T47D (cell line): ENCODE measurements at regions not wholly inside any gene's neighbourhood (a gene's known extent, or its start where the extent isn't known, plus 50 kb on each side); places are given as distances from the start of the nearest gene placed in this dataset.
A peak's percentile ranks its signal among the peaks of the same experiment; 100 is the strongest.
"Not testable (repeated sequence)": the region's sequence is repeated elsewhere in the genome, so short reads cannot be mapped to it uniquely, and the experiment has no call there.

Experiments used
- DNase-seq, 2 experiments: peaks; one replicate each; pipeline versions ENCODE4 v3.0.0 to v3.0.0-alpha.2; 2011 to 2012; ENCODE audit warnings: low read depth in 1 of 2, low spot score in 1 of 2
- JUND ChIP-seq: IDR thresholded peaks from 2 replicates; pipeline ENCODE4 v1.6.1; 2012; ENCODE audit warnings: low read depth
- in situ Hi-C: cut with HindIII; loops from 2 replicates; pipeline ENCODE4 v1.10.0; 2016; ENCODE audit warnings: low sequenced_read_pairs, low pct_unique_long_range_greater_than_20kb

GRCh38 chr10:21401196-21401595, 124.3 kb downstream of the SKIDA1 start:
- in situ Hi-C loops, result no loop called here
- DNase-seq, result no peak
- TF ChIP-seq JUND, result no peak

GRCh38 chr10:21399392-21400035, 126.0 kb downstream of the SKIDA1 start:
- peak in 1 of 2 experiments; percentile 52 for DNase-seq
- in situ Hi-C loops, result no loop called here
- TF ChIP-seq JUND, result no peak

- TF ChIP-seq JUND, result no peak
- in situ Hi-C loops, result no loop called here
- no peak for DNase-seq
These were observed 126.8 kb downstream of the SKIDA1 start for GRCh38 chr10:21398563-21399231.

- no peak for TF ChIP-seq JUND
- in situ Hi-C loops, result no loop called here
- no peak for DNase-seq
These were observed 128.6 kb downstream of the SKIDA1 start for GRCh38 chr10:21396889-21397288.

- TF ChIP-seq JUND, result no peak
- in situ Hi-C loops, result no loop called here
- no peak for DNase-seq
These were observed 131.6 kb downstream of the SKIDA1 start for GRCh38 chr10:21393931-21394330.

- no peak for TF ChIP-seq JUND
- in situ Hi-C loops, result no loop called here
- no peak for DNase-seq
These were observed 136.9 kb downstream of the SKIDA1 start for GRCh38 chr10:21388589-21388988.

- no peak for DNase-seq
- in situ Hi-C loops, result no loop called here
- no peak for TF ChIP-seq JUND
These were observed 137.6 kb downstream of the SKIDA1 start for GRCh38 chr10:21387868-21388267.

GRCh38 chr10:21385996-21386585, 139.4 kb downstream of the SKIDA1 start:
- no peak for TF ChIP-seq JUND
- in situ Hi-C loops, result no loop called here
- no peak for DNase-seq

- no peak for DNase-seq
- in situ Hi-C loops, result no loop called here
- no peak for TF ChIP-seq JUND
These were observed 139.9 kb downstream of the SKIDA1 start for GRCh38 chr10:21385536-21385935.

- TF ChIP-seq JUND, result no peak
- in situ Hi-C loops, result no loop called here
- no peak for DNase-seq
These were observed 146.3 kb downstream of the SKIDA1 start for GRCh38 chr10:21379143-21379542.

- in situ Hi-C loops, result not testable (repeated sequence)
These were observed 150.2 kb downstream of the SKIDA1 start for GRCh38 chr10:21375274-21375673.

GRCh38 chr10:21373881-21374280, 151.6 kb downstream of the SKIDA1 start:
- in situ Hi-C loops, DNase-seq: not testable (repeated sequence)

More at GRCh38 chr10:21375274-21375673, 150.2 kb downstream of the SKIDA1 start:
- not testable (repeated sequence) for DNase-seq

- peak; percentile 40 to 79 for DNase-seq
- in situ Hi-C loops, result no loop called here
- TF ChIP-seq JUND, result no peak
These were observed 152.7 kb downstream of the SKIDA1 start for GRCh38 chr10:21372651-21373410.
